HepG2 (cell line): ENCODE measurements at regions not wholly inside any gene's neighbourhood (a gene's known extent, or its start where the extent isn't known, plus 50 kb on each side); places are given as distances from the start of the nearest gene placed in this dataset.

Experiments used
- ARHGAP35 ChIP-seq: sonication (generic); formaldehyde crosslinking; IDR thresholded peaks from 2 replicates; pipeline ENCODE4 v1.9.0; 2022; ENCODE audit warnings: mild to moderate bottlenecking, inconsistent platforms, moderate library complexity, missing genetic modification reagents, borderline replicate concordance
- CEBPZ ChIP-seq: IDR thresholded peaks from 2 replicates; pipeline ENCODE4 v1.6.1; 2012; ENCODE audit warnings: low read length, improper control_type of control experiment
- DRAP1 ChIP-seq: IDR thresholded peaks from 2 replicates; pipeline ENCODE4 v1.6.1; 2016; ENCODE audit warnings: missing genetic modification reagents, missing compliant biosample characterization
- ETV6 ChIP-seq: sonication (generic); formaldehyde crosslinking; conservative IDR thresholded peaks from 2 replicates; pipeline ENCODE4 v1.4.0; 2020; ENCODE audit warnings: missing genetic modification reagents
- GABPB1 ChIP-seq: IDR thresholded peaks from 2 replicates; pipeline ENCODE4 v1.6.1; 2016; ENCODE audit warnings: mild to moderate bottlenecking, missing genetic modification reagents, moderate library complexity, missing compliant biosample characterization
- GLI4 ChIP-seq: sonication (generic); formaldehyde crosslinking; IDR thresholded peaks from 2 replicates; pipeline ENCODE4 v1.5.1; 2020; ENCODE audit warnings: missing genetic modification reagents, mild to moderate bottlenecking, moderate library complexity, borderline replicate concordance
- HMG20B ChIP-seq: conservative IDR thresholded peaks from 2 replicates; pipeline ENCODE4 v1.6.1; 2016; ENCODE audit warnings: missing genetic modification reagents, missing compliant biosample characterization
- KDM1A ChIP-seq: IDR thresholded peaks from 2 replicates; pipeline ENCODE4 v1.6.1; 2016; ENCODE audit warnings: missing compliant biosample characterization
- KDM5B ChIP-seq: sonication (generic); formaldehyde crosslinking; IDR thresholded peaks from 2 replicates; pipeline ENCODE4 v1.4.0; 2020; ENCODE audit warnings: missing genetic modification reagents, mild to moderate bottlenecking, borderline replicate concordance
- KMT2B ChIP-seq: IDR thresholded peaks from 2 replicates; pipeline ENCODE4 v1.6.1; 2016; ENCODE audit warnings: missing genetic modification reagents, missing compliant biosample characterization
- RBM22 ChIP-seq: fragments of 200-400 bp; formaldehyde crosslinking; optimal IDR thresholded peaks from 2 replicates; pipeline ENCODE3; 2017; ENCODE audit warnings: mild to moderate bottlenecking, low read length, moderate library complexity
- RBM39 ChIP-seq: fragments of 200-400 bp; formaldehyde crosslinking; IDR thresholded peaks from one replicate; pipeline ENCODE4 v1.6.1; 2018; ENCODE audit warnings: antibody characterized with exemption, mild to moderate bottlenecking, low read depth, low read length; ENCODE audit not compliant: poor library complexity, severe bottlenecking
- TBL1XR1 ChIP-seq: fragments of 150-350 bp; IDR thresholded peaks from 2 replicates; pipeline ENCODE4 v1.6.1; 2014; ENCODE audit warnings: borderline replicate concordance, low read length; ENCODE audit not compliant: partially characterized antibody
- THAP8 ChIP-seq: sonication (generic); formaldehyde crosslinking; IDR thresholded peaks from 2 replicates; pipeline ENCODE4 v1.5.1; 2020; ENCODE audit warnings: missing genetic modification reagents, mild to moderate bottlenecking, borderline replicate concordance
- ZBTB25 ChIP-seq: IDR thresholded peaks from 2 replicates; pipeline ENCODE4 v1.6.1; 2018; ENCODE audit warnings: missing genetic modification reagents
- ZBTB3 ChIP-seq: sonication (generic); formaldehyde crosslinking; IDR thresholded peaks from 2 replicates; pipeline ENCODE4 v1.4.0; 2020; ENCODE audit warnings: low read depth, mild to moderate bottlenecking, moderate library complexity, missing genetic modification reagents, borderline replicate concordance
- ZBTB43 ChIP-seq: sonication (generic); formaldehyde crosslinking; conservative IDR thresholded peaks from 2 replicates; pipeline ENCODE4 v1.4.0; 2020; ENCODE audit warnings: missing genetic modification reagents
- ZFP37 ChIP-seq: sonication (generic); formaldehyde crosslinking; IDR thresholded peaks from 2 replicates; pipeline ENCODE4 v1.4.0; 2020; ENCODE audit warnings: missing genetic modification reagents, borderline replicate concordance
- ZNF335 ChIP-seq: sonication (generic); formaldehyde crosslinking; IDR thresholded peaks from 2 replicates; pipeline ENCODE4 v1.4.0; 2020; ENCODE audit warnings: missing genetic modification reagents
- ZNF556 ChIP-seq: sonication (generic); formaldehyde crosslinking; IDR thresholded peaks from 2 replicates; pipeline ENCODE4 v1.4.0; 2020; ENCODE audit warnings: mild to moderate bottlenecking, missing genetic modification reagents, borderline replicate concordance
- ZNF567 ChIP-seq: sonication (generic); formaldehyde crosslinking; IDR thresholded peaks from 2 replicates; pipeline ENCODE4 v1.8.1; 2023; ENCODE audit warnings: mild to moderate bottlenecking, missing genetic modification reagents, borderline replicate concordance
- ZNF589 ChIP-seq: sonication (generic); formaldehyde crosslinking; conservative IDR thresholded peaks from 2 replicates; pipeline ENCODE4 v1.8.0; 2022; ENCODE audit warnings: mild to moderate bottlenecking, moderate library complexity, missing genetic modification reagents
- ZNF780A ChIP-seq: sonication (generic); formaldehyde crosslinking; IDR thresholded peaks from 2 replicates; pipeline ENCODE4 v1.8.0; 2022; ENCODE audit warnings: mild to moderate bottlenecking, missing genetic modification reagents, moderate library complexity

GRCh38 chr2:8138923-8139667 is 542.8 kb upstream of the ID2 start (continued):
- peak; percentile 64; the same call in 1 of the 2 replicates for TF ChIP-seq ZNF589
- TF ChIP-seq THAP8 (CRISPR knock-in tag) = no peak
- 0 out of 2 replicates have a peak, but pooled peaks have one; percentile 45 for TF ChIP-seq KMT2B (CRISPR knock-in tag)
- no peak for TF ChIP-seq RBM22
- no peak; the same call in 1 of the 2 replicates for TF ChIP-seq ZBTB3 (CRISPR knock-in tag)
- no peak; the same call in 1 of the 2 replicates for TF ChIP-seq ZNF335 (CRISPR knock-in tag)
- TF ChIP-seq KDM1A = no peak
- no peak for TF ChIP-seq CEBPZ
- TF ChIP-seq ZNF567 (CRISPR knock-in tag) = no peak
- TF ChIP-seq RBM39 = no peak
- peak; percentile 40; the same call in 1 of the 2 replicates for TF ChIP-seq KDM5B (CRISPR knock-in tag)
- TF ChIP-seq GLI4 (CRISPR knock-in tag) = no peak
- TF ChIP-seq TBL1XR1 = peak; percentile 67
- TF ChIP-seq GABPB1 (CRISPR knock-in tag) = peak; percentile 27; the same call in 1 of the 2 replicates
- TF ChIP-seq ZNF556 (CRISPR knock-in tag) = peak; percentile 89; the same call in 1 of the 2 replicates
- peak; percentile 89 for TF ChIP-seq ZBTB43
- no peak for TF ChIP-seq ZNF780A
- no peak for TF ChIP-seq HMG20B (CRISPR knock-in tag)
- TF ChIP-seq DRAP1 (CRISPR knock-in tag) = peak; percentile 84
- no peak for TF ChIP-seq ETV6 (CRISPR knock-in tag)
- 0 out of 2 replicates have a peak, but pooled peaks have one; percentile 25 for TF ChIP-seq ZFP37 (CRISPR knock-in tag)
- no peak for TF ChIP-seq ARHGAP35
- peak; percentile 86; the same call in 1 of the 2 replicates for TF ChIP-seq ZBTB25 (CRISPR knock-in tag)
